ENCODE measurements at regions not wholly inside any gene's neighbourhood (a gene's known extent, or its start where the extent isn't known, plus 50 kb on each side); places are given as distances from the start of the nearest gene placed in this dataset.

DNA sequence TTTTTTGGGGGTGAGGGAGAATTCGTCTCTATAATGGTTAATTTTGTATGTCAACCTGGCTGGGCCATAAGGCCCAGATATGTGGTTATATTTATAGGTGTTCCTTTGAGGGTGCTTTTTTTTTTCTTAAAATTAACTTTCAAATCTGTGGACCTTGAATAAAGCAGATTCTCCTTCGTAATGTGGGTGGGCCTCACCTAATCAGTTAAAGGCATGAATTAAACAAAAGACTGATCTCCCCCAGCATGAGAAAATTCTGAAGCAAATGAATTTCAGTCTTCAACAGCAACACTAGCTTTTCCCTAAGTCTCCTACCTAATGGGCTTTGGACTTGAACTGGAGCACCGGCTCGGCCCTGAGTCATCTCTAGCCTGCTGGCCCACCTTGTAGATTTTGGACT, 77.4 kb downstream of the GMNC start:
- TF ChIP-seq, protein P1, sequence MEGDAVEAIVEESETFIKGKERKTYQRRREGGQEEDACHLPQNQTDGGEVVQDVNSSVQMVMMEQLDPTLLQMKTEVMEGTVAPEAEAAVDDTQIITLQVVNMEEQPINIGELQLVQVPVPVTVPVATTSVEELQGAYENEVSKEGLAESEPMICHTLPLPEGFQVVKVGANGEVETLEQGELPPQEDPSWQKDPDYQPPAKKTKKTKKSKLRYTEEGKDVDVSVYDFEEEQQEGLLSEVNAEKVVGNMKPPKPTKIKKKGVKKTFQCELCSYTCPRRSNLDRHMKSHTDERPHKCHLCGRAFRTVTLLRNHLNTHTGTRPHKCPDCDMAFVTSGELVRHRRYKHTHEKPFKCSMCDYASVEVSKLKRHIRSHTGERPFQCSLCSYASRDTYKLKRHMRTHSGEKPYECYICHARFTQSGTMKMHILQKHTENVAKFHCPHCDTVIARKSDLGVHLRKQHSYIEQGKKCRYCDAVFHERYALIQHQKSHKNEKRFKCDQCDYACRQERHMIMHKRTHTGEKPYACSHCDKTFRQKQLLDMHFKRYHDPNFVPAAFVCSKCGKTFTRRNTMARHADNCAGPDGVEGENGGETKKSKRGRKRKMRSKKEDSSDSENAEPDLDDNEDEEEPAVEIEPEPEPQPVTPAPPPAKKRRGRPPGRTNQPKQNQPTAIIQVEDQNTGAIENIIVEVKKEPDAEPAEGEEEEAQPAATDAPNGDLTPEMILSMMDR (IDR thresholded peaks at IDR 0.05) = no peak
- no peak for TF ChIP-seq POLR2A (IDR thresholded peaks at IDR 0.05)

Data from gastroesophageal sphincter (tissue), 3 donors.